GM12878 (cell line): ENCODE measurements at regions not wholly inside any gene's neighbourhood (a gene's known extent, or its start where the extent isn't known, plus 50 kb on each side); places are given as distances from the start of the nearest gene placed in this dataset.

ENCODE experiments used
- ATAC-seq: fragments of 200-7000 bp; cut with Tn5 transposase; 3 replicates; pipeline ENCODE4 v1.9.1; 2020; ENCODE audit warnings: mild to moderate bottlenecking, moderate library complexity
- BruUV-seq: library from RNA; stranded (reverse); fragments of 400-500 nt; replicated peaks from 2 replicates; lab custom pipeline; 2021; lab: Mats Ljungman, UMichigan
- CTCF ChIA-PET: fragments of 300-600 bp; sonication (Branson Sonifier 250); formaldehyde crosslinking; extraction: SDS; loops from one replicate; lab custom pipeline; 2021; ENCODE audit warnings: inconsistent platforms; lab: Yijun Ruan, JAX
- POLR2A ChIA-PET: fragments of 350-600 bp; formaldehyde crosslinking; extraction: SDS; loops from one replicate; lab custom pipeline; 2021; ENCODE audit warnings: inconsistent platforms; lab: Charles Lee
- RAD21 ChIA-PET: fragments of 300-600 bp; sonication (Branson Sonifier 250); formaldehyde crosslinking; loops from one replicate; lab custom pipeline; 2023; ENCODE audit warnings: antibody characterized with exemption; ENCODE audit not compliant: unreplicated experiment; lab: Charles Lee
- SMC1A ChIA-PET: fragments of 300-600 bp; sonication (Branson Sonifier 250); formaldehyde crosslinking; loops from one replicate; lab custom pipeline; 2023; ENCODE audit not compliant: unreplicated experiment, uncharacterized antibody; lab: Charles Lee
- DNase-seq: peaks from one replicate; pipeline ENCODE4 v3.0.0-alpha.2; 2011; ENCODE audit warnings: low read depth, low spot score
- FAIRE-seq: peaks from 3 replicates; lab custom pipeline; 2011; peaks lifted over from hg19 to GRCh38; lab: Jason Lieb, UNC
- H2AFZ ChIP-seq: 2 replicates; pipeline ENCODE4 v1.6.0; 2011; ENCODE audit warnings: low read depth, low read length, control low read depth; ENCODE audit not compliant: control insufficient read depth
- H3K27ac ChIP-seq: 2 replicates; pipeline ENCODE4 v1.5.1; 2011; ENCODE audit warnings: control low read depth; ENCODE audit not compliant: control insufficient read depth, insufficient read depth
- H3K27me3 ChIP-seq, 2 experiments: replicated peaks in 1 of 2; 2 replicates each; pipeline versions ENCODE4 v1.6.0 to v1.6.1; 2011; ENCODE audit warnings: low read length in 1 of 2; ENCODE audit not compliant: control insufficient read depth in 2 of 2, insufficient read depth in 2 of 2
- H3K36me3 ChIP-seq, 2 experiments: 2 replicates each; pipeline ENCODE4 v1.5.1; 2011; ENCODE audit warnings: low read length in 1 of 2; ENCODE audit not compliant: control insufficient read depth in 2 of 2, insufficient read depth in 2 of 2
- H3K4me1 ChIP-seq: 2 replicates; pipeline ENCODE4 v1.6.1; 2011; ENCODE audit warnings: mild to moderate bottlenecking, low read length, moderate library complexity, mixed read lengths; ENCODE audit not compliant: control insufficient read depth, insufficient read depth
- H3K4me2 ChIP-seq: 2 replicates; pipeline ENCODE4 v1.6.0; 2011; ENCODE audit warnings: control low read depth; ENCODE audit not compliant: control insufficient read depth, insufficient read depth
- H3K4me3 ChIP-seq: fragments of 200-600 bp; sonication (generic); 2 replicates; pipeline ENCODE4 v1.5.1; 2016
- H3K79me2 ChIP-seq: 2 replicates; pipeline ENCODE4 v1.6.0; 2011; ENCODE audit warnings: low read length; ENCODE audit not compliant: control insufficient read depth, insufficient read depth
- H3K9ac ChIP-seq: 2 replicates; pipeline ENCODE4 v1.8.0; 2011; ENCODE audit warnings: low read length, control low read depth, mixed read lengths; ENCODE audit not compliant: control insufficient read depth, insufficient read depth
- H3K9me3 ChIP-seq: replicated peaks from 3 replicates; pipeline ENCODE4 v1.5.1; 2011; ENCODE audit warnings: mild to moderate bottlenecking, low read length; ENCODE audit not compliant: control insufficient read depth, insufficient read depth
- H4K20me1 ChIP-seq: 2 replicates; pipeline ENCODE4 v1.6.0; 2011; ENCODE audit not compliant: control insufficient read depth, insufficient read depth
- FOS ChIP-seq: IDR thresholded peaks from 3 replicates; pipeline ENCODE4 v1.6.1; 2011; ENCODE audit warnings: borderline replicate concordance; ENCODE audit not compliant: insufficient read length; ENCODE audit errors: extremely low read depth
- JUND ChIP-seq: IDR thresholded peaks from 2 replicates; pipeline ENCODE4 v1.6.1; 2012; ENCODE audit warnings: low read depth, mild to moderate bottlenecking, low read length, improper control_type of control experiment, moderate library complexity
- MAX ChIP-seq: IDR thresholded peaks from 2 replicates; pipeline ENCODE4 v1.6.1; 2012; ENCODE audit warnings: low read depth, low read length, improper control_type of control experiment
- NFXL1 ChIP-seq: fragments of 450-650 bp; IDR thresholded peaks from 2 replicates; pipeline ENCODE4 v1.6.1; 2017; ENCODE audit warnings: antibody characterized with exemption, mild to moderate bottlenecking, borderline replicate concordance
- PKNOX1 ChIP-seq: fragments of 450-650 bp; IDR thresholded peaks from 2 replicates; pipeline ENCODE4 v1.6.1; 2016; ENCODE audit warnings: mild to moderate bottlenecking
- PRDM15 ChIP-seq: fragments of 450-650 bp; formaldehyde crosslinking; IDR thresholded peaks from 2 replicates; pipeline ENCODE4 v1.4.0; 2020; ENCODE audit warnings: mild to moderate bottlenecking, moderate library complexity
- SIX5 ChIP-seq: IDR thresholded peaks from 2 replicates; pipeline ENCODE4 v1.6.1; 2011; ENCODE audit warnings: mild to moderate bottlenecking, low read depth, low read length, moderate library complexity; ENCODE audit not compliant: severe bottlenecking
- WGBS: methylation state at CpG from one replicate; pipeline ENCODE4 v1.1.6; 2016; ENCODE audit warnings: low lambda C conversion rate; ENCODE audit not compliant: insufficient replicate concordance, insufficient coverage; ENCODE audit errors: missing lambda C conversion rate; 5-methylcytosine and 5-hydroxymethylcytosine counted together
- in situ Hi-C: fragments of 300-500 bp; cut with MboI; formaldehyde crosslinking; loops from 9 replicates; pipeline ENCODE4 v1.14.3; 2018; ENCODE audit warnings: mixed read lengths
- intact Hi-C: fragments of 100-400 bp; cut with micrococcal nuclease; formaldehyde crosslinking; loops from one replicate; pipeline ENCODE4 v1.14.2; 2022; ENCODE audit not compliant: unreplicated experiment
- TF ChIP-seq, protein P1 (sequence below): fragments of 450-650 bp; IDR thresholded peaks from 2 replicates; pipeline ENCODE4 v1.6.1; 2014; ENCODE audit warnings: mild to moderate bottlenecking
- TF ChIP-seq, protein P2 (sequence below): fragments of 450-650 bp; IDR thresholded peaks from 2 replicates; pipeline ENCODE4 v1.6.1; 2018; ENCODE audit warnings: mild to moderate bottlenecking, low read depth, moderate library complexity; ENCODE audit not compliant: partially characterized antibody

DNA sequence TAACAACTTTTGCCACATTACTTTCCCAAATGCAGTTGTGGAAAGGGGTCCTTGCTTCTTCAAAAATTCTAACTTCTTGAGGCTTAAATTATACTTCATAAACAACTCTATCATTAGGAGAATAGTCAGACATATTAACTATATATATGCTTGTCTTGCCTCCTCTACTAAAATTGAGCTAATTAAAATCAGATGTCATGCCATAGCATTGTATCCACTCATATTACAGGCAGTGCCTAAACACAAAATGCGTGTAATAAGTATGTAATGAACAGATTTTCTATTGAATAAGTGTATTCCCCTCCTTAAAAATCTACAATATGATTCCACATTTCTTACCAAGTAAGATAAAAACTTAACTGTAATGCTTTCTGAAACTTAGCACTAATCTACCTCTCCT lies 204.5 kb downstream of the PLK2 start (continued):
- no peak for TF ChIP-seq MAX

GRCh38 chr5:58248221-58248620 lies 211.7 kb downstream of the PLK2 start:
- no peaks in the 10 kb centered on the region for H3K27me3 ChIP-seq
- no peak for DNase-seq
- BruUV-seq, result no TSS peak
- FAIRE-seq, result no peak
- TF ChIP-seq PRDM15 (CRISPR knock-in tag) (no peak), JUND (no peak), FOS (no peak), NFXL1 (no peak), PKNOX1 (no peak), SIX5 (no peak)
- TF ChIP-seq, protein P1, sequence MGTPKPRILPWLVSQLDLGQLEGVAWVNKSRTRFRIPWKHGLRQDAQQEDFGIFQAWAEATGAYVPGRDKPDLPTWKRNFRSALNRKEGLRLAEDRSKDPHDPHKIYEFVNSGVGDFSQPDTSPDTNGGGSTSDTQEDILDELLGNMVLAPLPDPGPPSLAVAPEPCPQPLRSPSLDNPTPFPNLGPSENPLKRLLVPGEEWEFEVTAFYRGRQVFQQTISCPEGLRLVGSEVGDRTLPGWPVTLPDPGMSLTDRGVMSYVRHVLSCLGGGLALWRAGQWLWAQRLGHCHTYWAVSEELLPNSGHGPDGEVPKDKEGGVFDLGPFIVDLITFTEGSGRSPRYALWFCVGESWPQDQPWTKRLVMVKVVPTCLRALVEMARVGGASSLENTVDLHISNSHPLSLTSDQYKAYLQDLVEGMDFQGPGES, result no peak
- TF ChIP-seq, protein P2, sequence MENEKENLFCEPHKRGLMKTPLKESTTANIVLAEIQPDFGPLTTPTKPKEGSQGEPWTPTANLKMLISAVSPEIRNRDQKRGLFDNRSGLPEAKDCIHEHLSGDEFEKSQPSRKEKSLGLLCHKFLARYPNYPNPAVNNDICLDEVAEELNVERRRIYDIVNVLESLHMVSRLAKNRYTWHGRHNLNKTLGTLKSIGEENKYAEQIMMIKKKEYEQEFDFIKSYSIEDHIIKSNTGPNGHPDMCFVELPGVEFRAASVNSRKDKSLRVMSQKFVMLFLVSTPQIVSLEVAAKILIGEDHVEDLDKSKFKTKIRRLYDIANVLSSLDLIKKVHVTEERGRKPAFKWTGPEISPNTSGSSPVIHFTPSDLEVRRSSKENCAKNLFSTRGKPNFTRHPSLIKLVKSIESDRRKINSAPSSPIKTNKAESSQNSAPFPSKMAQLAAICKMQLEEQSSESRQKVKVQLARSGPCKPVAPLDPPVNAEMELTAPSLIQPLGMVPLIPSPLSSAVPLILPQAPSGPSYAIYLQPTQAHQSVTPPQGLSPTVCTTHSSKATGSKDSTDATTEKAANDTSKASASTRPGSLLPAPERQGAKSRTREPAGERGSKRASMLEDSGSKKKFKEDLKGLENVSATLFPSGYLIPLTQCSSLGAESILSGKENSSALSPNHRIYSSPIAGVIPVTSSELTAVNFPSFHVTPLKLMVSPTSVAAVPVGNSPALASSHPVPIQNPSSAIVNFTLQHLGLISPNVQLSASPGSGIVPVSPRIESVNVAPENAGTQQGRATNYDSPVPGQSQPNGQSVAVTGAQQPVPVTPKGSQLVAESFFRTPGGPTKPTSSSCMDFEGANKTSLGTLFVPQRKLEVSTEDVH, result no peak
- no peak overlapping the region for H3K4me3 ChIP-seq
- POLR2A ChIA-PET, result no interaction called here
- H3K4me2 ChIP-seq, result no peak overlapping the region
- H3K27ac ChIP-seq, result no peak overlapping the region
- SMC1A ChIA-PET, result interaction anchor here (1.1 kb wide), 1 partner anchor 9 kb away, joined by 3 read pairs; no protein-coding TSS in a partner anchor
- intact Hi-C loops (no loop called here), in situ Hi-C loops (no loop called here)
- ATAC-seq, result no peak
- no peak overlapping the region for H2AFZ ChIP-seq
- H3K9ac ChIP-seq, result no peak overlapping the region
- H4K20me1 ChIP-seq, result no peaks in the 10 kb centered on the region
- RAD21 ChIA-PET, result no interaction called here
- CTCF ChIA-PET, result no interaction called here
- H3K4me1 ChIP-seq, result no peaks in the 10 kb centered on the region; the same call in 1 of the 2 replicates
- H3K9me3 ChIP-seq, result no peaks in the 10 kb centered on the region
- no peaks in the 10 kb centered on the region for H3K79me2 ChIP-seq
- H3K36me3 ChIP-seq, result no peaks in the 10 kb centered on the region
- 30% methylated on average over 1 of the region's 1 CpG for WGBS
